Mucosa of rectum (tissue), 2 donors: ENCODE measurements at regions not wholly inside any gene's neighbourhood (a gene's known extent, or its start where the extent isn't known, plus 50 kb on each side); places are given as distances from the start of the nearest gene placed in this dataset.

Experiments used
- H3K27ac ChIP-seq, 2 donors: one replicate each; pipeline ENCODE4 v1.7.0; 2013; ENCODE audit warnings: inconsistent platforms in 2 of 2, low read depth in 2 of 2, low read length in 2 of 2
- H3K27me3 ChIP-seq, 2 donors: one replicate each; pipeline ENCODE4 v1.7.0; 2013; ENCODE audit warnings: low read length in 2 of 2; ENCODE audit not compliant: control insufficient read depth in 2 of 2, insufficient read depth in 2 of 2
- H3K36me3 ChIP-seq, 2 donors: one replicate each; pipeline ENCODE4 v1.7.0; 2013; ENCODE audit warnings: low read length in 2 of 2; ENCODE audit not compliant: control insufficient read depth in 2 of 2, insufficient read depth in 2 of 2
- H3K4me1 ChIP-seq, 2 donors: one replicate each; pipeline ENCODE4 v1.7.0; 2013; ENCODE audit warnings: low read length in 2 of 2, mild to moderate bottlenecking in 1 of 2; ENCODE audit not compliant: control insufficient read depth in 2 of 2, insufficient read depth in 2 of 2
- H3K4me3 ChIP-seq, 2 donors: one replicate each; pipeline ENCODE4 v1.7.0; 2013; ENCODE audit warnings: low read length in 2 of 2
- H3K9ac ChIP-seq, 2 donors: one replicate each; pipeline ENCODE4 v1.7.0; 2013; ENCODE audit warnings: low read length in 2 of 2, low read depth in 1 of 2, mild to moderate bottlenecking in 1 of 2
- H3K9me3 ChIP-seq, 2 donors: one replicate each; pipeline ENCODE4 v1.7.0; 2013; ENCODE audit warnings: low read length in 2 of 2; ENCODE audit not compliant: control insufficient read depth in 2 of 2
- donor health status: healthy.
- donor health status: Normal muscosa, but diverticular disease.

- Histone ChIP-seq H3K4me1 (no peaks in the 10 kb centered on the region), H3K9me3 (no peaks in the 10 kb centered on the region), H3K27me3 (no peaks in the 10 kb centered on the region), H3K27ac (no peak overlapping the region), H3K4me3 (no peak overlapping the region), H3K9ac (no peak overlapping the region), H3K36me3 (no peaks in the 10 kb centered on the region)
These were observed 152.8 kb downstream of the BCL11A start for GRCh38 chr2:60400462-60401246.

- no peaks in the 10 kb centered on the region for H3K9me3 ChIP-seq
- no peaks in the 10 kb centered on the region for H3K27me3 ChIP-seq
- H3K27ac ChIP-seq, result no peak overlapping the region
- no peak overlapping the region for H3K9ac ChIP-seq
- no peaks in the 10 kb centered on the region for H3K36me3 ChIP-seq
- no peak overlapping the region for H3K4me3 ChIP-seq
- no peaks in the 10 kb centered on the region for H3K4me1 ChIP-seq
These were observed 159.0 kb downstream of the BCL11A start for GRCh38 chr2:60394463-60394862.

- H3K9me3 ChIP-seq, result no peaks in the 10 kb centered on the region
- H3K27ac ChIP-seq, result no peak overlapping the region
- no peak overlapping the region for H3K9ac ChIP-seq
- no peaks in the 10 kb centered on the region for H3K4me1 ChIP-seq
- no peak overlapping the region for H3K4me3 ChIP-seq
- H3K27me3 ChIP-seq, result no peaks in the 10 kb centered on the region
- no peaks in the 10 kb centered on the region for H3K36me3 ChIP-seq
These were observed 161.6 kb downstream of the BCL11A start for GRCh38 chr2:60391649-60392375.

GRCh38 chr2:60391230-60391629, 162.2 kb downstream of the BCL11A start:
- no peaks in the 10 kb centered on the region for H3K4me1 ChIP-seq
- no peaks in the 10 kb centered on the region for H3K27me3 ChIP-seq
- no peaks in the 10 kb centered on the region for H3K9me3 ChIP-seq
- no peaks in the 10 kb centered on the region for H3K36me3 ChIP-seq
- H3K4me3 ChIP-seq, result no peak overlapping the region
- H3K9ac ChIP-seq, result no peak overlapping the region
- no peak overlapping the region for H3K27ac ChIP-seq

GRCh38 chr2:60386436-60386835, 167.0 kb downstream of the BCL11A start:
- no peak overlapping the region for H3K4me3 ChIP-seq
- H3K9ac ChIP-seq, result no peak overlapping the region
- H3K27ac ChIP-seq, result no peak overlapping the region
- no peaks in the 10 kb centered on the region for H3K9me3 ChIP-seq
- H3K4me1 ChIP-seq, result no peaks in the 10 kb centered on the region
- no peaks in the 10 kb centered on the region for H3K36me3 ChIP-seq
- H3K27me3 ChIP-seq, result no peaks in the 10 kb centered on the region

- no peaks in the 10 kb centered on the region for H3K36me3 ChIP-seq
- H3K4me1 ChIP-seq, result no peaks in the 10 kb centered on the region
- H3K27me3 ChIP-seq, result no peaks in the 10 kb centered on the region
- no peak overlapping the region for H3K9ac ChIP-seq
- no peak overlapping the region for H3K4me3 ChIP-seq
- H3K9me3 ChIP-seq, result no peaks in the 10 kb centered on the region
- H3K27ac ChIP-seq, result no peak overlapping the region
These were observed 167.8 kb downstream of the BCL11A start for GRCh38 chr2:60385648-60386047.

- no peaks in the 10 kb centered on the region for H3K9me3 ChIP-seq
- H3K36me3 ChIP-seq, result no peaks in the 10 kb centered on the region
- H3K27ac ChIP-seq, result no peak overlapping the region
- H3K27me3 ChIP-seq, result no peaks in the 10 kb centered on the region
- H3K9ac ChIP-seq, result no peak overlapping the region
- peaks cover 3 to 10% of the 10 kb centered on the region in 2 donors for H3K4me1 ChIP-seq
- H3K4me3 ChIP-seq, result no peak overlapping the region
These were observed 169.9 kb downstream of the BCL11A start for GRCh38 chr2:60383401-60384143.

GRCh38 chr2:60380411-60380810, 173.0 kb downstream of the BCL11A start:
- no peaks in the 10 kb centered on the region for H3K36me3 ChIP-seq
- H3K4me1 ChIP-seq, result peaks cover 3 to 10% of the 10 kb centered on the region in 2 donors
- H3K9me3 ChIP-seq, result no peaks in the 10 kb centered on the region
- no peak overlapping the region for H3K9ac ChIP-seq
- H3K4me3 ChIP-seq, result no peak overlapping the region
- no peak overlapping the region for H3K27ac ChIP-seq
- no peaks in the 10 kb centered on the region for H3K27me3 ChIP-seq

GRCh38 chr2:60379684-60380083, 173.8 kb downstream of the BCL11A start:
- peaks cover 3 to 10% of the 10 kb centered on the region in 2 donors for H3K4me1 ChIP-seq
- no peak overlapping the region for H3K27ac ChIP-seq
- H3K4me3 ChIP-seq, result no peak overlapping the region
- no peaks in the 10 kb centered on the region for H3K27me3 ChIP-seq
- H3K9me3 ChIP-seq, result no peaks in the 10 kb centered on the region
- no peaks in the 10 kb centered on the region for H3K36me3 ChIP-seq
- no peak overlapping the region for H3K9ac ChIP-seq

GRCh38 chr2:60379216-60379615, 174.2 kb downstream of the BCL11A start:
- no peaks in the 10 kb centered on the region for H3K27me3 ChIP-seq
- H3K36me3 ChIP-seq, result no peaks in the 10 kb centered on the region
- no peak overlapping the region for H3K9ac ChIP-seq
- no peak overlapping the region for H3K27ac ChIP-seq
- no peak overlapping the region for H3K4me3 ChIP-seq
- peaks cover 3 to 10% of the 10 kb centered on the region in 2 donors for H3K4me1 ChIP-seq
- H3K9me3 ChIP-seq, result no peaks in the 10 kb centered on the region
